WTC11 (cell line): ENCODE measurements at regions not wholly inside any gene's neighbourhood (a gene's known extent, or its start where the extent isn't known, plus 50 kb on each side); places are given as distances from the start of the nearest gene placed in this dataset.

Experiments used
- ATAC-seq: fragments of 200-7000 bp; cut with Tn5 transposase; 2 replicates; pipeline ENCODE4 v1.10.0; 2021; ENCODE audit warnings: mild to moderate bottlenecking, moderate library complexity
- CTCF ChIA-PET: fragments of 300-600 bp; sonication (Branson Sonifier 250); formaldehyde crosslinking; loops from one replicate; lab custom pipeline; 2021; ENCODE audit warnings: antibody characterized with exemption; lab: Charles Lee
- POLR2A ChIA-PET: fragments of 350-600 bp; sonication (Branson Sonifier 250); formaldehyde crosslinking; loops from one replicate; lab custom pipeline; 2021; ENCODE audit warnings: antibody characterized with exemption; lab: Charles Lee
- DNase-seq: peaks from one replicate; pipeline ENCODE4 v3.0.0; 2021; ENCODE audit warnings: low spot score
- H3K27ac Mint-ChIP-seq: 2 replicates; pipeline ENCODE4 v1.8.0; 2021; ENCODE audit warnings: mixed read lengths
- H3K27me3 Mint-ChIP-seq: 2 replicates; pipeline ENCODE4 v1.8.0; 2021; ENCODE audit warnings: low read depth, mild to moderate bottlenecking, moderate library complexity, mixed read lengths
- H3K36me3 Mint-ChIP-seq: 2 replicates; pipeline ENCODE4 v1.8.0; 2021; ENCODE audit warnings: mixed read lengths
- H3K4me1 Mint-ChIP-seq: 2 replicates; pipeline ENCODE4 v1.8.0; 2022; ENCODE audit warnings: mixed read lengths
- H3K4me3 Mint-ChIP-seq: 2 replicates; pipeline ENCODE4 v1.8.0; 2021; ENCODE audit warnings: mild to moderate bottlenecking, moderate library complexity, mixed read lengths
- H3K9me3 Mint-ChIP-seq: 2 replicates; pipeline ENCODE4 v1.8.0; 2021; ENCODE audit warnings: mixed read lengths
- ATF1 ChIP-seq: sonication (generic); formaldehyde crosslinking; IDR thresholded peaks from 2 replicates; pipeline ENCODE4 v1.8.1; 2023; ENCODE audit warnings: mild to moderate bottlenecking, moderate library complexity, missing genetic modification reagents
- ELF4 ChIP-seq: sonication (generic); formaldehyde crosslinking; IDR thresholded peaks from 2 replicates; pipeline ENCODE4 v1.8.1; 2022; ENCODE audit warnings: low read depth, mild to moderate bottlenecking, moderate library complexity, missing genetic modification reagents
- FOXK1 ChIP-seq: sonication (generic); formaldehyde crosslinking; IDR thresholded peaks from 2 replicates; pipeline ENCODE4 v1.8.0; 2022; ENCODE audit warnings: mild to moderate bottlenecking, moderate library complexity, missing genetic modification reagents
- GABPB1 ChIP-seq: sonication (generic); formaldehyde crosslinking; IDR thresholded peaks from 2 replicates; pipeline ENCODE4 v1.8.1; 2023; ENCODE audit warnings: mild to moderate bottlenecking, missing genetic modification reagents
- KAT7 ChIP-seq: sonication (generic); formaldehyde crosslinking; IDR thresholded peaks from 2 replicates; pipeline ENCODE4 v1.8.1; 2023; ENCODE audit warnings: missing genetic modification reagents, mild to moderate bottlenecking, borderline replicate concordance
- NFATC4 ChIP-seq: fragments of 250-450 bp; sonication (Bioruptor Pico); IDR thresholded peaks from 2 replicates; pipeline ENCODE4 v1.9.0; 2021; ENCODE audit warnings: mild to moderate bottlenecking
- NFE2L1 ChIP-seq: sonication (generic); formaldehyde crosslinking; IDR thresholded peaks from 2 replicates; pipeline ENCODE4 v1.8.1; 2023; ENCODE audit warnings: missing genetic modification reagents
- RORB ChIP-seq: fragments of 250-450 bp; sonication (Bioruptor Pico); IDR thresholded peaks from 2 replicates; pipeline ENCODE4 v1.9.0; 2021; ENCODE audit warnings: mild to moderate bottlenecking
- SMAD4 ChIP-seq: sonication (generic); formaldehyde crosslinking; IDR thresholded peaks from 2 replicates; pipeline ENCODE4 v1.8.0; 2022; ENCODE audit warnings: mild to moderate bottlenecking, missing genetic modification reagents
- SOX15 ChIP-seq: fragments of 250-450 bp; sonication (Bioruptor Pico); IDR thresholded peaks from 2 replicates; pipeline ENCODE4 v1.9.0; 2021; ENCODE audit warnings: mild to moderate bottlenecking
- TCF7 ChIP-seq: sonication (generic); formaldehyde crosslinking; IDR thresholded peaks from 2 replicates; pipeline ENCODE4 v1.8.0; 2022; ENCODE audit warnings: mild to moderate bottlenecking, low read depth, missing genetic modification reagents, moderate library complexity
- TEAD1 ChIP-seq: sonication (generic); formaldehyde crosslinking; IDR thresholded peaks from 2 replicates; pipeline ENCODE4 v1.8.0; 2022; ENCODE audit warnings: mild to moderate bottlenecking, missing genetic modification reagents
- TP53 ChIP-seq: sonication (generic); formaldehyde crosslinking; IDR thresholded peaks from 2 replicates; pipeline ENCODE4 v1.8.1; 2023; ENCODE audit warnings: mild to moderate bottlenecking, missing genetic modification reagents
- ZNF121 ChIP-seq: sonication (generic); formaldehyde crosslinking; IDR thresholded peaks from 2 replicates; pipeline ENCODE4 v1.8.0; 2023; ENCODE audit warnings: missing genetic modification reagents
- ZNF138 ChIP-seq: sonication (generic); formaldehyde crosslinking; conservative IDR thresholded peaks from 2 replicates; pipeline ENCODE4 v1.8.1; 2022; ENCODE audit warnings: mild to moderate bottlenecking, moderate library complexity, missing genetic modification reagents
- ZNF232 ChIP-seq: sonication (generic); formaldehyde crosslinking; IDR thresholded peaks from 2 replicates; pipeline ENCODE4 v1.8.0; 2022; ENCODE audit warnings: mild to moderate bottlenecking, missing genetic modification reagents
- ZNF317 ChIP-seq: sonication (generic); formaldehyde crosslinking; IDR thresholded peaks from 2 replicates; pipeline ENCODE4 v1.8.1; 2023; ENCODE audit warnings: low read depth, mild to moderate bottlenecking, moderate library complexity, missing genetic modification reagents, borderline replicate concordance
- ZNF396 ChIP-seq: fragments of 250-450 bp; sonication (Bioruptor Pico); IDR thresholded peaks from 2 replicates; pipeline ENCODE4 v1.8.0; 2021; ENCODE audit warnings: mild to moderate bottlenecking, moderate library complexity, borderline replicate concordance
- ZNF671 ChIP-seq: fragments of 250-450 bp; sonication (Bioruptor Pico); IDR thresholded peaks from 2 replicates; pipeline ENCODE4 v1.8.0; 2021; ENCODE audit warnings: mild to moderate bottlenecking
- TF ChIP-seq, protein P1 (sequence below): sonication (generic); formaldehyde crosslinking; IDR thresholded peaks from 2 replicates; pipeline ENCODE4 v1.8.0; 2022; ENCODE audit warnings: mild to moderate bottlenecking, missing genetic modification reagents
- TF ChIP-seq, protein P2 (sequence below): sonication (generic); formaldehyde crosslinking; IDR thresholded peaks from 2 replicates; pipeline ENCODE4 v1.8.1; 2023; ENCODE audit warnings: mild to moderate bottlenecking, missing genetic modification reagents
- TF ChIP-seq, protein P3 (sequence below): sonication (generic); formaldehyde crosslinking; conservative IDR thresholded peaks from 2 replicates; pipeline ENCODE4 v1.8.1; 2022; ENCODE audit warnings: mild to moderate bottlenecking, missing genetic modification reagents
- TF ChIP-seq, protein P4 (sequence below): fragments of 200-600 bp; IDR thresholded peaks from 2 replicates; pipeline ENCODE4 v1.8.0; 2022; ENCODE audit warnings: antibody characterized with exemption
- TF ChIP-seq, protein P5 (sequence below): fragments of 250-450 bp; sonication (Bioruptor Pico); IDR thresholded peaks from 2 replicates; pipeline ENCODE4 v1.9.0; 2021; ENCODE audit warnings: moderate library complexity, mild to moderate bottlenecking, inconsistent platforms, borderline replicate concordance
- TF ChIP-seq, protein P6 (sequence below): fragments of 250-450 bp; sonication (Bioruptor Pico); IDR thresholded peaks from 2 replicates; pipeline ENCODE4 v1.8.0; 2021; ENCODE audit warnings: mild to moderate bottlenecking

DNA sequence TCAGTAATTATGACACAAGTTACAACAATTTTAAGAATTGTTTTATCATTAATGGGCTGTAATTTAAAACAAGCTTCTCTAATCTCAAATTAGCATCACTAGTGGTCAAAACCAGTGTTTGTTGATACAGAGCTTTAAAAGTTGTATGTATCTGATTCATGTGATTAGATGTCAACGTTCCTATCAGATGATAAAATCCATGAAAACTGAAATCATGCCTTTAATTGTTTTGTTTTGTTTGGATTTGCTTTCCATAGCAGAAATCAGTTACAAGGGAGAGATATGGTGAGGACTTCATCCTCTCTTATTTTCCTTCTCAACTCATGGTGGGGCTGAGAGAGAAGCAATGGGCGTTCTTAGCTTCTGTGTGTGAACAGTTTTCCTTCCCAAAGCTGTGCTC, 469.6 kb downstream of the PID1 start:
- Mint-ChIP-seq H3K9me3 (no peaks in the 10 kb centered on the region), H3K27ac (no peak overlapping the region), H3K4me3 (no peak overlapping the region), H3K27me3 (no peaks in the 10 kb centered on the region), H3K36me3 (no peaks in the 10 kb centered on the region), H3K4me1 (peaks cover 2% of the 10 kb centered on the region; the same call in 1 of the 2 replicates)
- no peak for ATAC-seq
- ChIA-PET POLR2A (no interaction called here), CTCF (no interaction called here)
- TF ChIP-seq ELF4 (CRISPR knock-in tag), result no peak
- TF ChIP-seq, protein P1, sequence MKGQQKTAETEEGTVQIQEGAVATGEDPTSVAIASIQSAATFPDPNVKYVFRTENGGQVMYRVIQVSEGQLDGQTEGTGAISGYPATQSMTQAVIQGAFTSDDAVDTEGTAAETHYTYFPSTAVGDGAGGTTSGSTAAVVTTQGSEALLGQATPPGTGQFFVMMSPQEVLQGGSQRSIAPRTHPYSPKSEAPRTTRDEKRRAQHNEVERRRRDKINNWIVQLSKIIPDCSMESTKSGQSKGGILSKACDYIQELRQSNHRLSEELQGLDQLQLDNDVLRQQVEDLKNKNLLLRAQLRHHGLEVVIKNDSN (CRISPR knock-in tag), result no peak
- TF ChIP-seq, protein P2, sequence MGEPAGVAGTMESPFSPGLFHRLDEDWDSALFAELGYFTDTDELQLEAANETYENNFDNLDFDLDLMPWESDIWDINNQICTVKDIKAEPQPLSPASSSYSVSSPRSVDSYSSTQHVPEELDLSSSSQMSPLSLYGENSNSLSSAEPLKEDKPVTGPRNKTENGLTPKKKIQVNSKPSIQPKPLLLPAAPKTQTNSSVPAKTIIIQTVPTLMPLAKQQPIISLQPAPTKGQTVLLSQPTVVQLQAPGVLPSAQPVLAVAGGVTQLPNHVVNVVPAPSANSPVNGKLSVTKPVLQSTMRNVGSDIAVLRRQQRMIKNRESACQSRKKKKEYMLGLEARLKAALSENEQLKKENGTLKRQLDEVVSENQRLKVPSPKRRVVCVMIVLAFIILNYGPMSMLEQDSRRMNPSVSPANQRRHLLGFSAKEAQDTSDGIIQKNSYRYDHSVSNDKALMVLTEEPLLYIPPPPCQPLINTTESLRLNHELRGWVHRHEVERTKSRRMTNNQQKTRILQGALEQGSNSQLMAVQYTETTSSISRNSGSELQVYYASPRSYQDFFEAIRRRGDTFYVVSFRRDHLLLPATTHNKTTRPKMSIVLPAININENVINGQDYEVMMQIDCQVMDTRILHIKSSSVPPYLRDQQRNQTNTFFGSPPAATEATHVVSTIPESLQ, result no peak
- no peak for TF ChIP-seq KAT7 (CRISPR knock-in tag)
- TF ChIP-seq, protein P3, sequence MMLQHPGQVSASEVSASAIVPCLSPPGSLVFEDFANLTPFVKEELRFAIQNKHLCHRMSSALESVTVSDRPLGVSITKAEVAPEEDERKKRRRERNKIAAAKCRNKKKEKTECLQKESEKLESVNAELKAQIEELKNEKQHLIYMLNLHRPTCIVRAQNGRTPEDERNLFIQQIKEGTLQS, result no peak
- no peak for TF ChIP-seq TP53 (CRISPR knock-in tag)
- TF ChIP-seq FOXK1 (CRISPR knock-in tag), result no peak
- TF ChIP-seq SMAD4, result no peak
- TF ChIP-seq ZNF671 (CRISPR knock-in tag), result no peak
- TF ChIP-seq ZNF121 (CRISPR knock-in tag), result no peak
- TF ChIP-seq TEAD1 (CRISPR knock-in tag), result no peak
- TF ChIP-seq NFE2L1 (CRISPR knock-in tag), result no peak
- TF ChIP-seq TCF7, result no peak
- no peak for TF ChIP-seq ATF1
- TF ChIP-seq ZNF317 (CRISPR knock-in tag), result no peak
- TF ChIP-seq ZNF232, result no peak
- TF ChIP-seq, protein P4, sequence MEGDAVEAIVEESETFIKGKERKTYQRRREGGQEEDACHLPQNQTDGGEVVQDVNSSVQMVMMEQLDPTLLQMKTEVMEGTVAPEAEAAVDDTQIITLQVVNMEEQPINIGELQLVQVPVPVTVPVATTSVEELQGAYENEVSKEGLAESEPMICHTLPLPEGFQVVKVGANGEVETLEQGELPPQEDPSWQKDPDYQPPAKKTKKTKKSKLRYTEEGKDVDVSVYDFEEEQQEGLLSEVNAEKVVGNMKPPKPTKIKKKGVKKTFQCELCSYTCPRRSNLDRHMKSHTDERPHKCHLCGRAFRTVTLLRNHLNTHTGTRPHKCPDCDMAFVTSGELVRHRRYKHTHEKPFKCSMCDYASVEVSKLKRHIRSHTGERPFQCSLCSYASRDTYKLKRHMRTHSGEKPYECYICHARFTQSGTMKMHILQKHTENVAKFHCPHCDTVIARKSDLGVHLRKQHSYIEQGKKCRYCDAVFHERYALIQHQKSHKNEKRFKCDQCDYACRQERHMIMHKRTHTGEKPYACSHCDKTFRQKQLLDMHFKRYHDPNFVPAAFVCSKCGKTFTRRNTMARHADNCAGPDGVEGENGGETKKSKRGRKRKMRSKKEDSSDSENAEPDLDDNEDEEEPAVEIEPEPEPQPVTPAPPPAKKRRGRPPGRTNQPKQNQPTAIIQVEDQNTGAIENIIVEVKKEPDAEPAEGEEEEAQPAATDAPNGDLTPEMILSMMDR, result no peak
- no peak for DNase-seq

DNA sequence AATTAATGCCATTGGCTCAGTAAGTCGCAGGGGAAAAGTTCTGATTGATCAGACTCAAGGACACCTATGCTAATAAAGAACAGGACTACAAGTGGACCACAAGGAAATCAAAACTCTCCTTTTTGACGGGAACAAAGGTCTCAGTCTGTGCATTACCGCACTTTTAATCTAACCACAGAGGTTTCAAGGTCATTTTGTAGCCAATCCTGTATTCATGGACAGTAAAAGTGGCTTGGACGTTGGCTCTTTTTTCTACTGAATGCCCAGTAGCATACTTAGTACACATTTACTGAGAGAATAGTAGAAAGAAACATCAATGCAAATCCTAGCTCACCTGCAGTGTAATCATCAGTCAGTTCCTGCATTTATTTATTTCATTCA, 471.9 kb downstream of the PID1 start:
- POLR2A ChIA-PET, result no interaction called here
- H3K27me3 Mint-ChIP-seq, result no peaks in the 10 kb centered on the region
- no peak for ATAC-seq

DNA sequence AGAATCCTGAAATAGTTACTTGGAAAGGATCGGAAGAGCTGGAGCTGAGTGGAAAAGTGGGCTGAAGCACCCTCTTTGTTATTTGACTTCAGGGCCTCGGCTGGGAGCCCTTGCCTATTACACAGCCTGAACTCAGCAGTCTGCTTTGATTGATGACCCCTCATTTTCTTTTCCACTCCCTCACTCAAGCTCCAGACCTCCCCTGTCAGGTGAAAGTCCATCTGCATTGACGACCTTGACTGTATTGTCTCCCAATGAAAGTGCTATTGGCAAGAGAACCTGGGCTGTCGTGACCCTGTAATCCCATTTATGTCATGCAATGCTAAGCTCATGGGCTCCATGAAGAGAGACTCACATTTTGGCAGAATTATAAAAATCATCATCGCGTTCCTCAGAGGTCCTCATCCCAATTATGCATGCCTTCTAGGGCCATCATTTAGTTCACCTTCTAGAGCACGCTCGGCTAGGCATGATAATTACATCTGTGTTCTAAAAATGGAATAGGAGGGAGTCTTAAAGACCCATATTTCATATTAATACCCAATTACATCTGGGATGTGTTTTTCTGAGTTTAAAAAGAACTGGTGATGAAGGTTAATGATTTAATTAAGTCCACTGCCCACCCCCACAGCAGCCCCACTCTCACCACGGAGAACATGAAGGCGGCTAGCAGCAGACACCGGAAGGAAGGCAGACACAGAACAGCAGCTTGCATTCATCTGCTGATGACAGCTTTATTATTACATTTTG, 472.5 kb downstream of the PID1 start:
- Mint-ChIP-seq H3K27ac (no peak overlapping the region), H3K4me3 (no peak overlapping the region), H3K4me1 (peaks cover 2% of the 10 kb centered on the region; the same call in 1 of the 2 replicates), H3K27me3 (no peaks in the 10 kb centered on the region), H3K36me3 (no peaks in the 10 kb centered on the region), H3K9me3 (no peaks in the 10 kb centered on the region)
- DNase-seq, result no peak
- ChIA-PET CTCF (no interaction called here), POLR2A (no interaction called here)
- ATAC-seq, result no peak
- TF ChIP-seq GABPB1 (CRISPR knock-in tag) (no peak), NFATC4 (CRISPR knock-in tag) (no peak), ZNF138 (CRISPR knock-in tag) (no peak), ZNF396 (no peak), SOX15 (CRISPR knock-in tag) (no peak), RORB (CRISPR knock-in tag) (no peak)
- TF ChIP-seq, protein P5, sequence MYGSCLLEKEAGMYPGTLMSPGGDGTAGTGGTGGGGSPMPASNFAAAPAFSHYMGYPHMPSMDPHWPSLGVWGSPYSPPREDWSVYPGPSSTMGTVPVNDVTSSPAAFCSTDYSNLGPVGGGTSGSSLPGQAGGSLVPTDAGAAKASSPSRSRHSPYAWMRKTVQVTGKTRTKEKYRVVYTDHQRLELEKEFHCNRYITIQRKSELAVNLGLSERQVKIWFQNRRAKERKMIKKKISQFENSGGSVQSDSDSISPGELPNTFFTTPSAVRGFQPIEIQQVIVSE (CRISPR knock-in tag), result no peak
- TF ChIP-seq, protein P6, sequence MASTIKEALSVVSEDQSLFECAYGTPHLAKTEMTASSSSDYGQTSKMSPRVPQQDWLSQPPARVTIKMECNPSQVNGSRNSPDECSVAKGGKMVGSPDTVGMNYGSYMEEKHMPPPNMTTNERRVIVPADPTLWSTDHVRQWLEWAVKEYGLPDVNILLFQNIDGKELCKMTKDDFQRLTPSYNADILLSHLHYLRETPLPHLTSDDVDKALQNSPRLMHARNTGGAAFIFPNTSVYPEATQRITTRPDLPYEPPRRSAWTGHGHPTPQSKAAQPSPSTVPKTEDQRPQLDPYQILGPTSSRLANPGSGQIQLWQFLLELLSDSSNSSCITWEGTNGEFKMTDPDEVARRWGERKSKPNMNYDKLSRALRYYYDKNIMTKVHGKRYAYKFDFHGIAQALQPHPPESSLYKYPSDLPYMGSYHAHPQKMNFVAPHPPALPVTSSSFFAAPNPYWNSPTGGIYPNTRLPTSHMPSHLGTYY (CRISPR knock-in tag), result no peak

More for the DNA sequence above, 471.9 kb downstream of the PID1 start:
- CTCF ChIA-PET, result no interaction called here
- Mint-ChIP-seq H3K4me3 (no peak overlapping the region), H3K4me1 (peaks cover 2% of the 10 kb centered on the region; the same call in 1 of the 2 replicates), H3K27ac (no peak overlapping the region), H3K9me3 (no peaks in the 10 kb centered on the region), H3K36me3 (no peaks in the 10 kb centered on the region)
- TF ChIP-seq, protein P3, result no peak
- DNase-seq, result no peak
